Ishikawa (cell line): ENCODE measurements at regions not wholly inside any gene's neighbourhood (a gene's known extent, or its start where the extent isn't known, plus 50 kb on each side); places are given as distances from the start of the nearest gene placed in this dataset.

Experiments used
- CEBPB ChIP-seq: IDR thresholded peaks from 2 replicates; pipeline ENCODE4 v1.6.1; 2012
- CREB1 ChIP-seq: IDR thresholded peaks from 2 replicates; pipeline ENCODE4 v1.6.1; 2012; ENCODE audit warnings: low read depth
- EGR1 ChIP-seq: IDR thresholded peaks from 2 replicates; pipeline ENCODE4 v1.6.1; 2012
- EP300 ChIP-seq: IDR thresholded peaks from 2 replicates; pipeline ENCODE4 v1.6.1; 2012; ENCODE audit warnings: borderline replicate concordance
- FOXM1 ChIP-seq: IDR thresholded peaks from 2 replicates; pipeline ENCODE4 v1.6.1; 2012; ENCODE audit warnings: low read depth, borderline replicate concordance
- NFIC ChIP-seq: IDR thresholded peaks from 2 replicates; pipeline ENCODE4 v1.6.1; 2012
- RAD21 ChIP-seq: IDR thresholded peaks from 2 replicates; pipeline ENCODE4 v1.6.1; 2012; ENCODE audit warnings: low read depth
- TAF1 ChIP-seq: IDR thresholded peaks from 2 replicates; pipeline ENCODE4 v1.6.1; 2012; ENCODE audit warnings: low read depth, mild to moderate bottlenecking
- TCF12 ChIP-seq: IDR thresholded peaks from 2 replicates; pipeline ENCODE4 v1.6.1; 2012; ENCODE audit warnings: low read depth
- TEAD4 ChIP-seq: IDR thresholded peaks from 2 replicates; pipeline ENCODE4 v1.6.1; 2012
- YY1 ChIP-seq: IDR thresholded peaks from 2 replicates; pipeline ENCODE4 v1.6.1; 2012; ENCODE audit warnings: low read depth
- ZBTB7A ChIP-seq: IDR thresholded peaks from 2 replicates; pipeline ENCODE4 v1.6.1; 2012; ENCODE audit warnings: low read depth
- TF ChIP-seq, protein P1 (sequence below): IDR thresholded peaks from 2 replicates; pipeline ENCODE4 v1.6.1; 2012; ENCODE audit warnings: low read depth, mild to moderate bottlenecking
- TF ChIP-seq, protein P2 (sequence below): IDR thresholded peaks from 2 replicates; pipeline ENCODE4 v1.6.1; 2012
- TF ChIP-seq, protein P3 (sequence below): IDR thresholded peaks from 2 replicates; pipeline ENCODE4 v1.6.1; 2012

DNA sequence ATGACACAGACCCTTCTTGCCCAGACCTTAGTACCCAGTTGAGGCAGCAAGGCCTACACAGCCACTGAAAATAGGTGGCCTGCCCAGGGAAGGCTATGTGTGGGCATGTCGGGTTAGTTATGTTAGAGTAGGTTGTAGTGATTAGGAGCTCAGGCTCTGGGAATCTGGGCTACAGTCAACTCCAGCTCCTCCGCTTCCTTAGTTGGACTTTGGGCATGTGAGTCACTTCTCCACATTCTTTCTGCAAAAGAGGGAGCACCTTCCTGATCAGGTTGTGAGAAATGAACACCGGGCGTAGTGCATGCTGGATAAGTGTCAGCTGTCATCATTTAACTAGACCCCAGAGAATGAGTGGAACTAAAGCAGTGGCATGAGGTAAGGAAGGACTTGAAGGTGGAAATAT lies 64.8 kb downstream of the ARHGAP35 start:
- TF ChIP-seq, protein P1, sequence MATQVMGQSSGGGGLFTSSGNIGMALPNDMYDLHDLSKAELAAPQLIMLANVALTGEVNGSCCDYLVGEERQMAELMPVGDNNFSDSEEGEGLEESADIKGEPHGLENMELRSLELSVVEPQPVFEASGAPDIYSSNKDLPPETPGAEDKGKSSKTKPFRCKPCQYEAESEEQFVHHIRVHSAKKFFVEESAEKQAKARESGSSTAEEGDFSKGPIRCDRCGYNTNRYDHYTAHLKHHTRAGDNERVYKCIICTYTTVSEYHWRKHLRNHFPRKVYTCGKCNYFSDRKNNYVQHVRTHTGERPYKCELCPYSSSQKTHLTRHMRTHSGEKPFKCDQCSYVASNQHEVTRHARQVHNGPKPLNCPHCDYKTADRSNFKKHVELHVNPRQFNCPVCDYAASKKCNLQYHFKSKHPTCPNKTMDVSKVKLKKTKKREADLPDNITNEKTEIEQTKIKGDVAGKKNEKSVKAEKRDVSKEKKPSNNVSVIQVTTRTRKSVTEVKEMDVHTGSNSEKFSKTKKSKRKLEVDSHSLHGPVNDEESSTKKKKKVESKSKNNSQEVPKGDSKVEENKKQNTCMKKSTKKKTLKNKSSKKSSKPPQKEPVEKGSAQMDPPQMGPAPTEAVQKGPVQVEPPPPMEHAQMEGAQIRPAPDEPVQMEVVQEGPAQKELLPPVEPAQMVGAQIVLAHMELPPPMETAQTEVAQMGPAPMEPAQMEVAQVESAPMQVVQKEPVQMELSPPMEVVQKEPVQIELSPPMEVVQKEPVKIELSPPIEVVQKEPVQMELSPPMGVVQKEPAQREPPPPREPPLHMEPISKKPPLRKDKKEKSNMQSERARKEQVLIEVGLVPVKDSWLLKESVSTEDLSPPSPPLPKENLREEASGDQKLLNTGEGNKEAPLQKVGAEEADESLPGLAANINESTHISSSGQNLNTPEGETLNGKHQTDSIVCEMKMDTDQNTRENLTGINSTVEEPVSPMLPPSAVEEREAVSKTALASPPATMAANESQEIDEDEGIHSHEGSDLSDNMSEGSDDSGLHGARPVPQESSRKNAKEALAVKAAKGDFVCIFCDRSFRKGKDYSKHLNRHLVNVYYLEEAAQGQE: no peak
- TF ChIP-seq NFIC: no peak
- TF ChIP-seq ZBTB7A: no peak
- TF ChIP-seq EGR1: no peak
- no peak for TF ChIP-seq TCF12
- no peak for TF ChIP-seq YY1

DNA sequence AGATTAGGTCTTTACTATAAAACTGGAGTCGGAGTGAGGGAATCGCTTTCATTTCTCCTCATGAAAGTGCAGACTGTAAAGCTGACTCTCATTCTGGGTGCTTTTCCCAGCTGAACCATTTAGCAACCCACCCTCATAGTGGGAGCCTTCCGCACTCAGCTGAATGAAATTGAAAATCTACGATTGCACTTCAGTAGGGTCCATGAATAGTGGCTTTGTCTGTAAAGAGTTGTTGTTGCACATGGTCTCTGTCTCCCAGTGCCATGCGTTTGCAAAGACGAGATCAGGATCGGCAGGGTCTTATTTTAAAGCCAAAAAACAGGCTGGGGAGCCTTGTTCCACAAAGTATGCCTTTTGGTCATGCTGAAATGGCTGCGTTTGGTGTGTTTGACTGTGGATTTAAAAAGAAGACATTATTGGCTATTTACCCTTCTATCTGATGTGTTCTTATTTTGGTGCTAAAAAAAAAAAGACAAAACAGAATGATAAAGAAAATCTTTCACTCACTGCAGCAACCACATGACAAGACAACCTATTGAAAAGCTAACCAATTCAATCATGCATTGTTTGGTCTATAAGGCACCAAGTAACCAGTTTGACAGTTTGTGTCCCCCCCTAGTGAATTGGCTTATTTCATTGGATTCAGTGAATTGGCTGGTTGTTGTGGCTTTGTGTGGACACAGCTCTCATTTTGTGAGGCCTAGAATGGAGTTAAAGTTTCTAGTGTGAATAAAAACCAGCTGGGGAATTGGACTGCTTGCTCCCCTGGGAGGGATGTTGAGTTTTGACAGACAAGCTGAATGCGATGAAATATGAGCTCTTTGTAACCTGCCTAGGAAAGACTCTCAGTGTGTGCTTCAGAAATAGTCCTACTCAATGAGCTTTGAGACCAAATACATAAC lies 65.6 kb downstream of the ARHGAP35 start:
- no peak for TF ChIP-seq TCF12
- TF ChIP-seq, protein P1: no peak
- no peak for TF ChIP-seq FOXM1
- TF ChIP-seq, protein P2, sequence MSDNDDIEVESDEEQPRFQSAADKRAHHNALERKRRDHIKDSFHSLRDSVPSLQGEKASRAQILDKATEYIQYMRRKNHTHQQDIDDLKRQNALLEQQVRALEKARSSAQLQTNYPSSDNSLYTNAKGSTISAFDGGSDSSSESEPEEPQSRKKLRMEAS: no peak
- no peak for TF ChIP-seq NFIC
- TF ChIP-seq, protein P3, sequence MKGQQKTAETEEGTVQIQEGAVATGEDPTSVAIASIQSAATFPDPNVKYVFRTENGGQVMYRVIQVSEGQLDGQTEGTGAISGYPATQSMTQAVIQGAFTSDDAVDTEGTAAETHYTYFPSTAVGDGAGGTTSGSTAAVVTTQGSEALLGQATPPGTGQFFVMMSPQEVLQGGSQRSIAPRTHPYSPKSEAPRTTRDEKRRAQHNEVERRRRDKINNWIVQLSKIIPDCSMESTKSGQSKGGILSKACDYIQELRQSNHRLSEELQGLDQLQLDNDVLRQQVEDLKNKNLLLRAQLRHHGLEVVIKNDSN: no peak
- no peak for TF ChIP-seq EGR1
- no peak for TF ChIP-seq EP300
- no peak for TF ChIP-seq RAD21
- TF ChIP-seq TAF1: no peak
- TF ChIP-seq TEAD4: no peak
- TF ChIP-seq ZBTB7A: no peak
- TF ChIP-seq CEBPB: no peak
- TF ChIP-seq YY1: no peak
- TF ChIP-seq CREB1: no peak

DNA sequence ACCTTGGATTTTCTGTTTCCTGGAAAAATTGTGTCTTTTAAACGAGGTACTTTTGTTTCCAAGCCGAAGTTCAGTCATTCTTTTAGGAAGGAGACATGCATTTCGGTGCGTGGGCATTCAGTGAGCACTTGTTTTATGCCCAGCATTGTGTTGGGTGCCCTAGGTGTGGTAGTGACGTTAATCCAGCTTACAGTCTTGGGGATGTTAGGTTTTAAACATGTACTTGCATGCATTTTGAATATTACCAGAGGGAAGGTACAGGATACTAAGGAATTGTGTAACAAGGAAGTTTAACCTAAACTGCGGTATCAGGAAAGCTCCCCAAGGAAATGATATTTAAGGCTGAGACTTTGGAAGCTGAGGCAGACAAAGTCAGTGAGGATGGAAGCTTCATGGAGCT lies 66.3 kb downstream of the ARHGAP35 start:
- TF ChIP-seq, protein P3: no peak
- TF ChIP-seq, protein P2: no peak
- TF ChIP-seq TEAD4 (no peak), TAF1 (no peak), NFIC (no peak), EGR1 (no peak), CEBPB (no peak), YY1 (no peak), TCF12 (no peak), FOXM1 (no peak), EP300 (no peak), ZBTB7A (no peak), CREB1 (no peak), RAD21 (no peak)
- TF ChIP-seq, protein P1: no peak

DNA sequence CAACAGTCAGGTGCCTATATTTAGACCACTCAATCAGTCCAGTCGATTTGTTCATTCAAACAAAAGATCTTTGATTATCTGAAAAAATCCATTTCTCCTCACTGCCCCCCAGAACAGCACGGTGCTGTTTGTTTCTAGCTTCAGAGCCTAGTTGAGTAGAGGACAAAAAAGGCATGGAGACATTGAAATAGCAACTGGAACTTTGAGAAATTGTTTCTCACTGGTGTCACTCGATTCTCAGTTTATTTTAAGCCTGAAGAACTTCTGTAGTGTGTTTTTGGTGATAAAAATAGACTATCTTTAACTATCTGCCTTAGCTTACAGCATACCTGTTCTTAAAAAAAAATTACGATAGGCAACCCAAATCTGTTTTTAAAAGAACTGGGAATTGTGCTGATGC lies 67.1 kb downstream of the ARHGAP35 start:
- TF ChIP-seq EGR1 (no peak), YY1 (no peak), TEAD4 (no peak), TCF12 (no peak), NFIC (no peak), EP300 (no peak), RAD21 (no peak), FOXM1 (no peak), CREB1 (no peak), ZBTB7A (no peak), TAF1 (no peak), CEBPB (no peak)
- TF ChIP-seq, protein P2: no peak
- TF ChIP-seq, protein P1: no peak
- TF ChIP-seq, protein P3: no peak
